HCT116 (cell line): ENCODE measurements at regions not wholly inside any gene's neighbourhood (a gene's known extent, or its start where the extent isn't known, plus 50 kb on each side); places are given as distances from the start of the nearest gene placed in this dataset.

Experiments
- ATAC-seq: fragments of 200-7000 bp; cut with Tn5 transposase; 2 replicates; pipeline ENCODE4 v1.9.1; 2020; ENCODE audit warnings: mild to moderate bottlenecking, moderate library complexity
- BruUV-seq: library from RNA; stranded (reverse); fragments of 400-500 nt; replicated peaks from 2 replicates; lab custom pipeline; 2021; lab: Mats Ljungman, UMichigan
- CTCF ChIA-PET: fragments of 300-600 bp; sonication (Branson Sonifier 250); formaldehyde crosslinking; loops from one replicate; lab custom pipeline; 2021; ENCODE audit warnings: antibody characterized with exemption; lab: Charles Lee
- POLR2A ChIA-PET: fragments of 300-600, 350-600 bp; sonication (Branson Sonifier 250); formaldehyde crosslinking; loops from one replicate; lab custom pipeline; 2021; ENCODE audit warnings: antibody characterized with exemption; lab: Charles Lee
- RAD21 ChIA-PET, 2 experiments: fragments of 300-600 bp; sonication (Branson Sonifier 250); formaldehyde crosslinking; loops; one replicate each; lab custom pipeline; 2023; ENCODE audit warnings: low total read pairs in 2 of 2; ENCODE audit not compliant: uncharacterized antibody in 2 of 2, unreplicated experiment in 2 of 2, low non-redundant PET in 1 of 2; lab: Charles Lee
- DNase-seq: peaks from one replicate; pipeline ENCODE4 v3.0.0-alpha.2; 2010; ENCODE audit warnings: low read depth, low spot score
- H2AFZ ChIP-seq: fragments of 200-600 bp; shearing (Covaris generic), sonication (generic); 2 replicates; pipeline ENCODE4 v1.6.1; 2017; ENCODE audit warnings: low read depth, mixed run types, mixed read lengths, antibody characterized with exemption, low read length; ENCODE audit not compliant: poor library complexity, severe bottlenecking
- H3K27ac ChIP-seq: 2 replicates; pipeline ENCODE4 v1.5.1; 2012; ENCODE audit warnings: low read depth, low read length
- H3K27me3 ChIP-seq: fragments of 200-600 bp; sonication (generic); 2 replicates; pipeline ENCODE4 v1.6.1; 2016; ENCODE audit warnings: mixed run types, low read length, mixed read lengths; ENCODE audit not compliant: insufficient read depth
- H3K36me3 ChIP-seq, 2 experiments: fragments of 200-500 bp in 1 of 2; fragments of 200-600 bp in 1 of 2; sonication (Bioruptor generic) in 1 of 2; sonication (generic) in 1 of 2; 2 replicates each; pipeline versions ENCODE4 v1.5.1 to v1.6.1; 2014 to 2016; ENCODE audit warnings: low read length in 2 of 2, inconsistent platforms in 1 of 2, mixed read lengths in 1 of 2, mixed run types in 1 of 2; ENCODE audit not compliant: insufficient read depth in 2 of 2, control insufficient read depth in 1 of 2
- H3K4me1 ChIP-seq, 2 experiments: fragments of 200-600 bp in 1 of 2; sonication (generic) in 1 of 2; 2 replicates each; pipeline versions ENCODE4 v1.5.1 to v1.6.1; 2012 to 2017; ENCODE audit warnings: low read length in 2 of 2, inconsistent platforms in 1 of 2, mild to moderate bottlenecking in 1 of 2, mixed read lengths in 1 of 2, mixed run types in 1 of 2, moderate library complexity in 1 of 2; ENCODE audit not compliant: insufficient read depth in 2 of 2, control insufficient read depth in 1 of 2
- H3K4me2 ChIP-seq: fragments of 200-600 bp; sonication (generic); 2 replicates; pipeline ENCODE4 v1.6.1; 2017; ENCODE audit warnings: mixed run types, low read length, mixed read lengths
- H3K4me3 ChIP-seq, 2 experiments: fragments of 200-600 bp in 1 of 2; sonication (generic) in 1 of 2; replicated peaks in 1 of 2; 2 replicates each; pipeline ENCODE4 v1.5.1; 2011 to 2016; ENCODE audit warnings: low read length in 2 of 2, control low read depth in 1 of 2, low read depth in 1 of 2, mild to moderate bottlenecking in 1 of 2, mixed read lengths in 1 of 2, mixed run types in 1 of 2
- H3K79me2 ChIP-seq: fragments of 200-600 bp; sonication (generic); 2 replicates; pipeline ENCODE4 v1.6.1; 2017; ENCODE audit warnings: mild to moderate bottlenecking, mixed run types, low read length, moderate library complexity, mixed read lengths; ENCODE audit not compliant: insufficient read depth
- H3K9ac ChIP-seq: fragments of 200-600 bp; sonication (generic); 2 replicates; pipeline ENCODE4 v1.6.1; 2016; ENCODE audit warnings: low read length, mixed read lengths
- H3K9me2 ChIP-seq: fragments of 200-600 bp; sonication (generic), shearing (Covaris generic); 2 replicates; pipeline ENCODE4 v1.6.1; 2017; ENCODE audit warnings: mixed run types, mild to moderate bottlenecking, moderate library complexity; ENCODE audit not compliant: insufficient read depth
- H3K9me3 ChIP-seq, 2 experiments: fragments of 200-500 bp in 1 of 2; fragments of 200-600 bp in 1 of 2; sonication (Bioruptor generic) in 1 of 2; sonication (generic) in 1 of 2; 2 replicates each; pipeline ENCODE4 v1.6.1; 2014 to 2017; ENCODE audit warnings: low read length in 2 of 2, mixed read lengths in 2 of 2, inconsistent platforms in 1 of 2, low read depth in 1 of 2, mild to moderate bottlenecking in 1 of 2, mixed run types in 1 of 2, moderate library complexity in 1 of 2; ENCODE audit not compliant: control insufficient read depth in 1 of 2, insufficient read depth in 1 of 2
- H4K20me1 ChIP-seq: fragments of 200-600 bp; sonication (generic), shearing (Covaris generic); 2 replicates; pipeline ENCODE4 v1.6.1; 2017; ENCODE audit warnings: mixed run types, mild to moderate bottlenecking, moderate library complexity; ENCODE audit not compliant: insufficient read depth
- CEBPB ChIP-seq: IDR thresholded peaks from 2 replicates; pipeline ENCODE4 v1.6.1; 2012; ENCODE audit warnings: low read depth
- EGR1 ChIP-seq: IDR thresholded peaks from 2 replicates; pipeline ENCODE4 v1.6.1; 2012; ENCODE audit warnings: low read depth
- ELF1 ChIP-seq: IDR thresholded peaks from 2 replicates; pipeline ENCODE4 v1.6.1; 2012; ENCODE audit warnings: low read depth, borderline replicate concordance
- EZH2phosphoT487 ChIP-seq: fragments of 200-600 bp; IDR thresholded peaks from 2 replicates; pipeline ENCODE4 v1.6.1; 2018; ENCODE audit warnings: antibody characterized with exemption, borderline replicate concordance
- FOSL1 ChIP-seq: IDR thresholded peaks from 2 replicates; pipeline ENCODE4 v1.6.1; 2012; ENCODE audit warnings: low read depth
- POLR2AphosphoS5 ChIP-seq: IDR thresholded peaks from 2 replicates; pipeline ENCODE4 v1.6.1; 2011; ENCODE audit warnings: mild to moderate bottlenecking, low read depth, low read length, moderate library complexity
- RAD21 ChIP-seq: IDR thresholded peaks from 2 replicates; pipeline ENCODE4 v1.6.1; 2012; ENCODE audit warnings: low read depth, mild to moderate bottlenecking
- SP1 ChIP-seq: IDR thresholded peaks from 2 replicates; pipeline ENCODE4 v1.6.1; 2012; ENCODE audit warnings: low read depth
- SRF ChIP-seq: IDR thresholded peaks from 2 replicates; pipeline ENCODE4 v1.6.1; 2012; ENCODE audit warnings: low read depth
- YY1 ChIP-seq: IDR thresholded peaks from 2 replicates; pipeline ENCODE4 v1.6.1; 2011; ENCODE audit warnings: low read length, low read depth, moderate library complexity, mild to moderate bottlenecking; ENCODE audit not compliant: insufficient replicate concordance; ENCODE audit errors: extremely low read depth
- ZBTB33 ChIP-seq: IDR thresholded peaks from 2 replicates; pipeline ENCODE4 v1.6.1; 2011; ENCODE audit warnings: mild to moderate bottlenecking, low read length, moderate library complexity; ENCODE audit not compliant: insufficient replicate concordance; ENCODE audit errors: extremely low read depth
- ZFX ChIP-seq: fragments of 450-650 bp; IDR thresholded peaks from 2 replicates; pipeline ENCODE4 v1.6.1; 2017
- intact Hi-C: fragments of 100-400 bp; cut with micrococcal nuclease; formaldehyde crosslinking; loops from 2 replicates; pipeline ENCODE4 v1.10.0; 2022

- no peak overlapping the region for H3K9ac ChIP-seq
- H3K4me1 ChIP-seq = peaks cover 0 to 10% of the 10 kb centered on the region in 2 experiments; a peak in 1 of 4 replicates
- DNase-seq (no peak), ATAC-seq (no peak)
- H2AFZ ChIP-seq = no peak overlapping the region
- no peaks in the 10 kb centered on the region for H3K79me2 ChIP-seq
- no peak overlapping the region for H3K4me3 ChIP-seq
- no TSS peak for BruUV-seq
- intact Hi-C loops = loop anchor here (10.0 kb wide), 2 partner anchors 249 to 859 kb away; no protein-coding TSS in a partner anchor
- TF ChIP-seq EGR1 = no peak
- no peak for TF ChIP-seq POLR2AphosphoS5
- TF ChIP-seq ZFX = no peak
- no peak for TF ChIP-seq ZBTB33
- no peak for TF ChIP-seq SRF
- TF ChIP-seq CEBPB = no peak
- H4K20me1 ChIP-seq = no peaks in the 10 kb centered on the region
- ChIA-PET CTCF (interaction anchor here (0.8 to 2.3 kb wide), 5 partner anchors 100 to 446 kb away, joined by 3 to 7 read pairs (median 4); no protein-coding TSS in a partner anchor), RAD21 (no interaction called here), POLR2A (no interaction called here)
- H3K9me2 ChIP-seq = no peaks in the 10 kb centered on the region
- H3K27me3 ChIP-seq = no peaks in the 10 kb centered on the region
- no peak overlapping the region for H3K27ac ChIP-seq
- no peaks in the 10 kb centered on the region for H3K36me3 ChIP-seq
- H3K9me3 ChIP-seq = no peaks in the 10 kb centered on the region
- H3K4me2 ChIP-seq = no peak overlapping the region
Observed at GRCh38 chr10:91743465-91743864, 54.8 kb upstream of the TNKS2 start.

GRCh38 chr10:91742229-91742628 lies 56.0 kb upstream of the TNKS2 start:
- Histone ChIP-seq H4K20me1 (no peaks in the 10 kb centered on the region), H3K9ac (no peak overlapping the region), H2AFZ (no peak overlapping the region), H3K27me3 (no peaks in the 10 kb centered on the region), H3K4me3 (no peak overlapping the region), H3K9me3 (no peaks in the 10 kb centered on the region), H3K27ac (no peak overlapping the region), H3K36me3 (no peaks in the 10 kb centered on the region), H3K9me2 (no peaks in the 10 kb centered on the region), H3K79me2 (no peaks in the 10 kb centered on the region), H3K4me1 (peaks cover 0 to 10% of the 10 kb centered on the region in 2 experiments; a peak in 1 of 4 replicates), H3K4me2 (no peak overlapping the region)
- ChIA-PET CTCF (interaction anchor here (2.3 kb wide), 1 partner anchor 190 kb away, joined by 7 read pairs; no protein-coding TSS in a partner anchor), POLR2A (no interaction called here), RAD21 (no interaction called here)
- no peak for ATAC-seq
- intact Hi-C loops = loop anchor here (10.0 kb wide), 2 partner anchors 247 to 857 kb away; no protein-coding TSS in a partner anchor
- DNase-seq = no peak
- no TSS peak for BruUV-seq
- TF ChIP-seq YY1 = no peak
- TF ChIP-seq ELF1 = no peak
- no peak for TF ChIP-seq ZBTB33
- no peak for TF ChIP-seq RAD21
- TF ChIP-seq ZFX = no peak
- TF ChIP-seq POLR2AphosphoS5 = no peak
- no peak for TF ChIP-seq EZH2phosphoT487
- no peak for TF ChIP-seq FOSL1
- TF ChIP-seq SP1 = no peak
- no peak for TF ChIP-seq EGR1
